GM12878 (cell line): ENCODE measurements at regions not wholly inside any gene's neighbourhood (a gene's known extent, or its start where the extent isn't known, plus 50 kb on each side); places are given as distances from the start of the nearest gene placed in this dataset.

ENCODE experiments used
- BCL11A ChIP-seq: IDR thresholded peaks from 2 replicates; pipeline ENCODE4 v1.6.1; 2011; ENCODE audit warnings: low read depth, low read length
- FOS ChIP-seq: IDR thresholded peaks from 3 replicates; pipeline ENCODE4 v1.6.1; 2011; ENCODE audit warnings: borderline replicate concordance; ENCODE audit not compliant: insufficient read length; ENCODE audit errors: extremely low read depth
- GABPA ChIP-seq: IDR thresholded peaks from 2 replicates; pipeline ENCODE4 v1.6.1; 2014; ENCODE audit warnings: antibody characterized with exemption, low read depth, mild to moderate bottlenecking, inconsistent platforms
- LARP7 ChIP-seq: fragments of 450-650 bp; IDR thresholded peaks from 2 replicates; pipeline ENCODE4 v1.6.1; 2017; ENCODE audit warnings: mild to moderate bottlenecking
- MXI1 ChIP-seq: fragments of 150-350 bp; IDR thresholded peaks from 2 replicates; pipeline ENCODE4 v1.6.1; 2011; ENCODE audit warnings: low read depth, mild to moderate bottlenecking, inconsistent platforms, low read length, improper control_type of control experiment
- POLR2A ChIP-seq: IDR thresholded peaks from 2 replicates; pipeline ENCODE4 v1.6.1; 2011; ENCODE audit warnings: low read depth, mild to moderate bottlenecking, low read length
- POLR2AphosphoS5 ChIP-seq: IDR thresholded peaks from 2 replicates; pipeline ENCODE4 v1.6.1; 2011; ENCODE audit warnings: mild to moderate bottlenecking, low read length, inconsistent platforms
- RAD21 ChIP-seq: IDR thresholded peaks from 2 replicates; pipeline ENCODE4 v1.6.1; 2011; ENCODE audit warnings: mild to moderate bottlenecking, low read depth, low read length, moderate library complexity; ENCODE audit not compliant: insufficient read depth
- STAT1 ChIP-seq: fragments of 450-650 bp; conservative IDR thresholded peaks from 2 replicates; pipeline ENCODE4 v1.6.1; 2014; ENCODE audit warnings: antibody characterized with exemption, mild to moderate bottlenecking
- TAF1 ChIP-seq: IDR thresholded peaks from 2 replicates; pipeline ENCODE4 v1.6.1; 2011; ENCODE audit warnings: mild to moderate bottlenecking, low read depth, low read length, borderline replicate concordance
- YY1 ChIP-seq: IDR thresholded peaks from 2 replicates; pipeline ENCODE4 v1.6.1; 2011; ENCODE audit warnings: low read depth, mild to moderate bottlenecking, low read length
- TF ChIP-seq, protein P1 (sequence below), 3 experiments: IDR thresholded peaks in 2 of 3; conservative IDR thresholded peaks in 1 of 3; 2 replicates each; pipeline ENCODE4 v1.5.1; 2011; ENCODE audit warnings: low read depth in 3 of 3, low read length in 3 of 3, mild to moderate bottlenecking in 3 of 3, control low read depth in 2 of 3, moderate library complexity in 2 of 3, inconsistent platforms in 1 of 3, mixed read lengths in 1 of 3; ENCODE audit not compliant: control insufficient read depth in 2 of 3, insufficient read depth in 1 of 3; ENCODE audit errors: extremely low read depth in 1 of 3
- TF ChIP-seq, protein P2 (sequence below): IDR thresholded peaks from 2 replicates; pipeline ENCODE4 v1.6.1; 2012; ENCODE audit warnings: low read depth, low read length, improper control_type of control experiment
- TF ChIP-seq, protein P3 (sequence below): IDR thresholded peaks from 2 replicates; pipeline ENCODE4 v1.6.1; 2012; ENCODE audit warnings: low read depth, low read length, improper control_type of control experiment

DNA sequence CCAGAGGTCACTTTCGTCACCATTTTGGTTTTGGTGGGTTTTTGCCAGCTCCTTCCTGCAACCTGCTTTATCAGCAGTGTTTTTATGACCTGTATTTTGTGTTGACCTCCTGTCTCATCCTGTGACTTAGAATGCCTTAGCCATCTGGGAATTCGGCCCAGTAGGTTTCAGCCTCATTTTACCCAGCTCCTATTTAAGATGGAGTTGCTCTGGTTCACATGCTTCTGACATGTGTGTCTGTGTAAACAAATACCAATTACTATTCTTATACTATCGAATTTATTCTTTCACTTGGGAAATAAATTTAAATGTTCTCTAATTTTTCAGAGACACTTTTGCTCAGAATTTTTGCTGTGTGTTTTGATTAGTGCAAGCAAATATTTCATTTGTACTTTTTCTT is 1370.3 kb upstream of the MIR17HG start:
- TF ChIP-seq, protein P1, sequence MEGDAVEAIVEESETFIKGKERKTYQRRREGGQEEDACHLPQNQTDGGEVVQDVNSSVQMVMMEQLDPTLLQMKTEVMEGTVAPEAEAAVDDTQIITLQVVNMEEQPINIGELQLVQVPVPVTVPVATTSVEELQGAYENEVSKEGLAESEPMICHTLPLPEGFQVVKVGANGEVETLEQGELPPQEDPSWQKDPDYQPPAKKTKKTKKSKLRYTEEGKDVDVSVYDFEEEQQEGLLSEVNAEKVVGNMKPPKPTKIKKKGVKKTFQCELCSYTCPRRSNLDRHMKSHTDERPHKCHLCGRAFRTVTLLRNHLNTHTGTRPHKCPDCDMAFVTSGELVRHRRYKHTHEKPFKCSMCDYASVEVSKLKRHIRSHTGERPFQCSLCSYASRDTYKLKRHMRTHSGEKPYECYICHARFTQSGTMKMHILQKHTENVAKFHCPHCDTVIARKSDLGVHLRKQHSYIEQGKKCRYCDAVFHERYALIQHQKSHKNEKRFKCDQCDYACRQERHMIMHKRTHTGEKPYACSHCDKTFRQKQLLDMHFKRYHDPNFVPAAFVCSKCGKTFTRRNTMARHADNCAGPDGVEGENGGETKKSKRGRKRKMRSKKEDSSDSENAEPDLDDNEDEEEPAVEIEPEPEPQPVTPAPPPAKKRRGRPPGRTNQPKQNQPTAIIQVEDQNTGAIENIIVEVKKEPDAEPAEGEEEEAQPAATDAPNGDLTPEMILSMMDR (IDR thresholded peaks at IDR 0.05 in 2 of 3, conservative IDR thresholded peaks at IDR 0.05 in 1 of 3; ENCODE audit: control insufficient read depth in 2 of 3, extremely low read depth in 1 of 3, insufficient read depth in 1 of 3, low read depth in 3 of 3, low read length in 3 of 3), result no peak
- TF ChIP-seq GABPA, result no peak
- no peak for TF ChIP-seq MXI1
- no peak for TF ChIP-seq YY1
- TF ChIP-seq, protein P2, sequence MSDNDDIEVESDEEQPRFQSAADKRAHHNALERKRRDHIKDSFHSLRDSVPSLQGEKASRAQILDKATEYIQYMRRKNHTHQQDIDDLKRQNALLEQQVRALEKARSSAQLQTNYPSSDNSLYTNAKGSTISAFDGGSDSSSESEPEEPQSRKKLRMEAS, result no peak
- TF ChIP-seq STAT1, result no peak
- TF ChIP-seq, protein P3, sequence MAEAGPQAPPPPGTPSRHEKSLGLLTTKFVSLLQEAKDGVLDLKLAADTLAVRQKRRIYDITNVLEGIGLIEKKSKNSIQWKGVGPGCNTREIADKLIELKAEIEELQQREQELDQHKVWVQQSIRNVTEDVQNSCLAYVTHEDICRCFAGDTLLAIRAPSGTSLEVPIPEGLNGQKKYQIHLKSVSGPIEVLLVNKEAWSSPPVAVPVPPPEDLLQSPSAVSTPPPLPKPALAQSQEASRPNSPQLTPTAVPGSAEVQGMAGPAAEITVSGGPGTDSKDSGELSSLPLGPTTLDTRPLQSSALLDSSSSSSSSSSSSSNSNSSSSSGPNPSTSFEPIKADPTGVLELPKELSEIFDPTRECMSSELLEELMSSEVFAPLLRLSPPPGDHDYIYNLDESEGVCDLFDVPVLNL, result no peak
- TF ChIP-seq RAD21, result no peak
- TF ChIP-seq LARP7, result no peak
- no peak for TF ChIP-seq POLR2AphosphoS5
- no peak for TF ChIP-seq POLR2A
- TF ChIP-seq FOS, result no peak
- no peak for TF ChIP-seq BCL11A
- no peak for TF ChIP-seq TAF1
